ENCODE measurements at regions not wholly inside any gene's neighbourhood (a gene's known extent, or its start where the extent isn't known, plus 50 kb on each side); places are given as distances from the start of the nearest gene placed in this dataset.
"Not testable (repeated sequence)": the region's sequence is repeated elsewhere in the genome, so short reads cannot be mapped to it uniquely, and the experiment has no call there.

- no peak for DNase-seq (ENCODE audit: low read depth)
Measured at GRCh38 chr12:13440844-13441243, 244.3 kb downstream of the EMP1 start.

- no peak for DNase-seq (ENCODE audit: low read depth)
Measured at GRCh38 chr12:13437541-13437940, 241.0 kb downstream of the EMP1 start.

GRCh38 chr12:13436696-13437391, 240.3 kb downstream of the EMP1 start:
- no peak for DNase-seq (ENCODE audit: low read depth)

- no peak for DNase-seq (ENCODE audit: low read depth)
Measured at GRCh38 chr12:13436182-13436581, 239.7 kb downstream of the EMP1 start.

- DNase-seq (ENCODE audit: low read depth): no peak
Measured at GRCh38 chr12:13435235-13435933, 238.9 kb downstream of the EMP1 start.

GRCh38 chr12:13433768-13434167, 237.2 kb downstream of the EMP1 start:
- no peak for DNase-seq (ENCODE audit: low read depth)

- DNase-seq (ENCODE audit: low read depth): no peak
Measured at GRCh38 chr12:13431041-13431440, 234.5 kb downstream of the EMP1 start.

- no peak for DNase-seq (ENCODE audit: low read depth)
Measured at GRCh38 chr12:13428538-13429265, 232.2 kb downstream of the EMP1 start.

- no peak for DNase-seq (ENCODE audit: low read depth)
Measured at GRCh38 chr12:13425766-13426165, 229.2 kb downstream of the EMP1 start.

- no peak for DNase-seq (ENCODE audit: low read depth)
Measured at GRCh38 chr12:13422291-13422690, 225.8 kb downstream of the EMP1 start.

- no peak for DNase-seq (ENCODE audit: low read depth)
Measured at GRCh38 chr12:13417516-13417915, 221.0 kb downstream of the EMP1 start.

GRCh38 chr12:13411287-13411686, 214.8 kb downstream of the EMP1 start:
- no peak for DNase-seq (ENCODE audit: low read depth)

- no peak for DNase-seq (ENCODE audit: low read depth)
Measured at GRCh38 chr12:13405961-13406703, 209.6 kb downstream of the EMP1 start.

GRCh38 chr12:13404631-13405473, 208.3 kb downstream of the EMP1 start:
- no peak for DNase-seq (ENCODE audit: low read depth)

- DNase-seq (ENCODE audit: low read depth): no peak
Measured at GRCh38 chr12:13404111-13404628, 207.6 kb downstream of the EMP1 start.

- DNase-seq (ENCODE audit: low read depth): not testable (repeated sequence)
Measured at GRCh38 chr12:13391375-13391774, 194.8 kb downstream of the EMP1 start.

GRCh38 chr12:13390918-13391317, 194.4 kb downstream of the EMP1 start:
- no peak for DNase-seq (ENCODE audit: low read depth)

- DNase-seq (ENCODE audit: low read depth): no peak
Measured at GRCh38 chr12:13390381-13390861, 193.9 kb downstream of the EMP1 start.

GRCh38 chr12:13387101-13387500, 190.6 kb downstream of the EMP1 start:
- DNase-seq (ENCODE audit: low read depth): no peak

GRCh38 chr12:13386323-13387039, 190.0 kb downstream of the EMP1 start:
- DNase-seq (ENCODE audit: low read depth): no peak
